SK-N-MC (cell line): ENCODE measurements at regions not wholly inside any gene's neighbourhood (a gene's known extent, or its start where the extent isn't known, plus 50 kb on each side); places are given as distances from the start of the nearest gene placed in this dataset.

Experiments
- EZH2 ChIP-seq: fragments of 200-600 bp; sonication (generic); IDR thresholded peaks from one replicate; pipeline ENCODE4 v1.6.1; 2017; ENCODE audit warnings: antibody characterized with exemption
- FOXP2 ChIP-seq: optimal IDR thresholded peaks from 2 replicates; pipeline ENCODE3; 2011; ENCODE audit warnings: mild to moderate bottlenecking, moderate library complexity; ENCODE audit not compliant: insufficient read depth; ENCODE audit errors: extremely low read length, control extremely low read depth
- POLR2AphosphoS5 ChIP-seq: IDR thresholded peaks from 2 replicates; pipeline ENCODE4 v1.6.1; 2012; ENCODE audit warnings: mild to moderate bottlenecking, low read depth, low read length, borderline replicate concordance

GRCh38 chr11:25938952-25939351 lies 393.0 kb upstream of the ANO3 start:
- TF ChIP-seq EZH2: no peak
- no peak for TF ChIP-seq POLR2AphosphoS5
- no peak for TF ChIP-seq FOXP2
